VCaP (cell line): ENCODE measurements at regions not wholly inside any gene's neighbourhood (a gene's known extent, or its start where the extent isn't known, plus 50 kb on each side); places are given as distances from the start of the nearest gene placed in this dataset.

Experiments
- H3K27ac ChIP-seq: fragments of 450-650 bp; 2 replicates; pipeline ENCODE4 v1.5.1; 2017
- CTCF ChIP-seq: fragments of 450-650 bp; conservative IDR thresholded peaks from 2 replicates; pipeline ENCODE4 v1.5.1; 2017; ENCODE audit warnings: mild to moderate bottlenecking, moderate library complexity

GRCh38 chr11:11107076-11107723 lies 245.8 kb downstream of the CSNK2A3 start:
- TF ChIP-seq CTCF: no peak
- H3K27ac ChIP-seq: no peak overlapping the region

GRCh38 chr11:11105361-11105760 lies 247.5 kb upstream of the ZBED5 start:
- no peak for TF ChIP-seq CTCF
- no peak overlapping the region for H3K27ac ChIP-seq

- no peak overlapping the region for H3K27ac ChIP-seq
- TF ChIP-seq CTCF: no peak
Observed at GRCh38 chr11:11095831-11096723, 238.2 kb upstream of the ZBED5 start.

- no peak overlapping the region for H3K27ac ChIP-seq
- TF ChIP-seq CTCF: no peak
Observed at GRCh38 chr11:11090495-11090894, 232.6 kb upstream of the ZBED5 start.

- no peak for TF ChIP-seq CTCF
- no peak overlapping the region for H3K27ac ChIP-seq
Observed at GRCh38 chr11:11089805-11090204, 232.0 kb upstream of the ZBED5 start.

- TF ChIP-seq CTCF: no peak
Observed at GRCh38 chr11:11086979-11087378, 229.1 kb upstream of the ZBED5 start.

GRCh38 chr11:11085580-11085979 lies 227.7 kb upstream of the ZBED5 start:
- TF ChIP-seq CTCF: no peak
- H3K27ac ChIP-seq: no peak overlapping the region

More at GRCh38 chr11:11086979-11087378, 229.1 kb upstream of the ZBED5 start:
- H3K27ac ChIP-seq: no peak overlapping the region
